Natural killer cell (primary cell): ENCODE measurements at regions not wholly inside any gene's neighbourhood (a gene's known extent, or its start where the extent isn't known, plus 50 kb on each side); places are given as distances from the start of the nearest gene placed in this dataset.

Experiments
- ATAC-seq, 3 donors: fragments of 150-1000 bp in 2 of 3; fragments of 200-7000 bp in 1 of 3; cut with Tn5 transposase; 1 replicate in 1 of 3; 2 replicates in 2 of 3; pipeline ENCODE4 v1.10.0; 2021; ENCODE audit warnings: mild to moderate bottlenecking in 2 of 3, moderate library complexity in 2 of 3
- DNase-seq, 2 donors: peaks; one replicate each; pipeline versions ENCODE4 v3.0.0 to v3.0.0-alpha.2; 2013 to 2021; ENCODE audit warnings: mixed read lengths in 1 of 2
- H3K27ac ChIP-seq: one replicate; pipeline ENCODE4 v1.5.1; 2013; ENCODE audit warnings: mild to moderate bottlenecking, low read length
- H3K27me3 ChIP-seq: one replicate; pipeline ENCODE4 v1.6.1; 2013; ENCODE audit warnings: low read length; ENCODE audit not compliant: control insufficient read depth, insufficient read depth
- H3K36me3 ChIP-seq: one replicate; pipeline ENCODE4 v1.6.1; 2013; ENCODE audit warnings: low read length; ENCODE audit not compliant: control insufficient read depth, insufficient read depth
- H3K4me1 ChIP-seq: one replicate; pipeline ENCODE4 v1.6.1; 2013; ENCODE audit warnings: low read length; ENCODE audit not compliant: control insufficient read depth, insufficient read depth
- H3K4me3 ChIP-seq: one replicate; pipeline ENCODE4 v1.5.1; 2013; ENCODE audit warnings: low read length
- H3K9me3 ChIP-seq: one replicate; pipeline ENCODE4 v1.6.1; 2013; ENCODE audit warnings: low read length; ENCODE audit not compliant: control insufficient read depth, insufficient read depth
- H3K27ac Mint-ChIP-seq, 2 donors: one replicate each; pipeline ENCODE4 v1.8.0; 2022; ENCODE audit warnings: mild to moderate bottlenecking in 2 of 2, mixed read lengths in 2 of 2, moderate library complexity in 1 of 2
- H3K27me3 Mint-ChIP-seq, 2 donors: one replicate each; pipeline ENCODE4 v1.8.0; 2022; ENCODE audit warnings: low read depth in 2 of 2, mixed read lengths in 2 of 2
- H3K36me3 Mint-ChIP-seq: one replicate; pipeline ENCODE4 v1.8.0; 2022; ENCODE audit warnings: mixed read lengths
- H3K4me1 Mint-ChIP-seq, 2 donors: one replicate each; pipeline ENCODE4 v1.8.0; 2022; ENCODE audit warnings: mixed read lengths in 2 of 2
- H3K4me3 Mint-ChIP-seq: one replicate; pipeline ENCODE4 v1.8.0; 2022; ENCODE audit warnings: mild to moderate bottlenecking, moderate library complexity, mixed read lengths
- H3K9me3 Mint-ChIP-seq, 2 donors: one replicate each; pipeline ENCODE4 v1.8.0; 2022; ENCODE audit warnings: mixed read lengths in 2 of 2
- CTCF ChIP-seq: fragments of 200-600 bp; IDR thresholded peaks from one replicate; pipeline ENCODE4 v1.8.0; 2022; ENCODE audit warnings: antibody characterized with exemption
- WGBS: methylation state at CpG from one replicate; pipeline ENCODE4 v1.1.7; 2013; ENCODE audit warnings: missing lambda C conversion rate; ENCODE audit not compliant: insufficient coverage; 5-methylcytosine and 5-hydroxymethylcytosine counted together
- intact Hi-C: fragments of 100-400 bp; cut with micrococcal nuclease; formaldehyde crosslinking; loops from one replicate; pipeline ENCODE4 v1.14.2; 2022

- Mint-ChIP-seq H3K27me3 (no peaks in the 10 kb centered on the region), H3K4me3 (no peak overlapping the region), H3K9me3 (peaks cover 9 to 18% of the 10 kb centered on the region in 2 donors), H3K4me1 (no peaks in the 10 kb centered on the region), H3K36me3 (peaks cover 6% of the 10 kb centered on the region), H3K27ac (no peak overlapping the region)
- TF ChIP-seq CTCF, result no peak
- ATAC-seq (no peak), DNase-seq (no peak)
- WGBS, result no CpG with 5 or more reads among the region's 1 CpG
- intact Hi-C loops, result no loop called here
- peaks cover 3% of the 10 kb centered on the region for H3K9me3 ChIP-seq
- no peaks in the 10 kb centered on the region for H3K27me3 ChIP-seq
- H3K27ac ChIP-seq, result no peak overlapping the region
- H3K36me3 ChIP-seq, result no peaks in the 10 kb centered on the region
- H3K4me3 ChIP-seq, result no peak overlapping the region
- no peaks in the 10 kb centered on the region for H3K4me1 ChIP-seq
Observed at GRCh38 chr16:76796978-76797377, 394.0 kb upstream of the MON1B start.

- DNase-seq, result no peak
- H3K4me3 ChIP-seq, result no peak overlapping the region
- peaks cover 4% of the 10 kb centered on the region for H3K9me3 ChIP-seq
- no peak overlapping the region for H3K4me3 Mint-ChIP-seq
- no peak overlapping the region for H3K27ac ChIP-seq
- intact Hi-C loops, result no loop called here
- TF ChIP-seq CTCF, result no peak
- H3K27me3 Mint-ChIP-seq, result no peaks in the 10 kb centered on the region
- H3K4me1 Mint-ChIP-seq, result no peaks in the 10 kb centered on the region
- no peak for ATAC-seq
- peaks cover 6% of the 10 kb centered on the region for H3K36me3 Mint-ChIP-seq
- no peaks in the 10 kb centered on the region for H3K27me3 ChIP-seq
- H3K9me3 Mint-ChIP-seq, result peaks cover 11 to 18% of the 10 kb centered on the region in 2 donors
- no peaks in the 10 kb centered on the region for H3K4me1 ChIP-seq
- 85% methylated on average over 4 of the region's 4 CpGs for WGBS
- H3K36me3 ChIP-seq, result no peaks in the 10 kb centered on the region
- H3K27ac Mint-ChIP-seq, result no peak overlapping the region
Observed at GRCh38 chr16:76797457-76797856, 393.5 kb upstream of the MON1B start.

- H3K27ac ChIP-seq, result no peak overlapping the region
- H3K27ac Mint-ChIP-seq, result no peak overlapping the region
- no peaks in the 10 kb centered on the region for H3K27me3 ChIP-seq
- no peak overlapping the region for H3K4me3 Mint-ChIP-seq
- TF ChIP-seq CTCF, result no peak
- ATAC-seq (no peak), DNase-seq (no peak)
- no peaks in the 10 kb centered on the region for H3K27me3 Mint-ChIP-seq
- H3K9me3 Mint-ChIP-seq, result peaks cover 9 to 19% of the 10 kb centered on the region in 2 donors
- H3K36me3 ChIP-seq, result no peaks in the 10 kb centered on the region
- H3K36me3 Mint-ChIP-seq, result no peaks in the 10 kb centered on the region
- H3K9me3 ChIP-seq, result peaks cover 3% of the 10 kb centered on the region
- 90% methylated on average over 6 of the region's 6 CpGs for WGBS
- no peak overlapping the region for H3K4me3 ChIP-seq
- intact Hi-C loops, result no loop called here
- H3K4me1 ChIP-seq, result no peaks in the 10 kb centered on the region
- no peaks in the 10 kb centered on the region for H3K4me1 Mint-ChIP-seq
Observed at GRCh38 chr16:76800196-76800595, 390.8 kb upstream of the MON1B start.

GRCh38 chr16:76801357-76801756 lies 389.6 kb upstream of the MON1B start:
- Mint-ChIP-seq H3K4me3 (no peak overlapping the region), H3K27me3 (no peaks in the 10 kb centered on the region), H3K36me3 (no peaks in the 10 kb centered on the region), H3K9me3 (peaks cover 7 to 17% of the 10 kb centered on the region in 2 donors), H3K27ac (no peak overlapping the region), H3K4me1 (no peaks in the 10 kb centered on the region)
- 86% methylated on average over 2 of the region's 4 CpGs for WGBS
- intact Hi-C loops, result no loop called here
- H3K36me3 ChIP-seq, result no peaks in the 10 kb centered on the region
- no peak overlapping the region for H3K27ac ChIP-seq
- no peaks in the 10 kb centered on the region for H3K4me1 ChIP-seq
- no peak for DNase-seq
- TF ChIP-seq CTCF, result no peak
- ATAC-seq, result no peak
- peaks cover 3% of the 10 kb centered on the region for H3K9me3 ChIP-seq
- H3K4me3 ChIP-seq, result no peak overlapping the region
- H3K27me3 ChIP-seq, result no peaks in the 10 kb centered on the region
